ENCODE measurements at regions not wholly inside any gene's neighbourhood (a gene's known extent, or its start where the extent isn't known, plus 50 kb on each side); places are given as distances from the start of the nearest gene placed in this dataset.

GRCh38 chr15:31831596-31831995 lies 198.7 kb upstream of the CHRNA7 start:
- FAIRE-seq (no peak), ATAC-seq (no peak), DNase-seq (ENCODE audit: low read depth, low spot score) (no peak)
- H3K27ac ChIP-seq (ENCODE audit: control insufficient read depth, insufficient read depth) = no peak overlapping the region
- ChIA-PET RAD21 (ENCODE audit: unreplicated experiment) (no interaction called here), CTCF (no interaction called here), SMC1A (ENCODE audit: uncharacterized antibody, unreplicated experiment) (no interaction called here), POLR2A (no interaction called here)
- no TSS peak for BruUV-seq (replicated peaks)
- H3K4me2 ChIP-seq (ENCODE audit: control insufficient read depth, insufficient read depth) = no peak overlapping the region
- H3K36me3 ChIP-seq (ENCODE audit: control insufficient read depth in 2 of 2, insufficient read depth in 2 of 2, low read length in 1 of 2) = no peaks in the 10 kb centered on the region
- no peak overlapping the region for H2AFZ ChIP-seq (ENCODE audit: control insufficient read depth, low read depth, low read length)
- H3K27me3 ChIP-seq (replicated peaks in 1 of 2; ENCODE audit: control insufficient read depth in 2 of 2, insufficient read depth in 2 of 2, low read length in 1 of 2) = peaks cover 0 to 2% of the 10 kb centered on the region in 2 experiments; a peak in 1 of 4 replicates
- no peaks in the 10 kb centered on the region for H4K20me1 ChIP-seq (ENCODE audit: control insufficient read depth, insufficient read depth)
- H3K9me3 ChIP-seq (replicated peaks; ENCODE audit: control insufficient read depth, insufficient read depth, low read length) = no peaks in the 10 kb centered on the region
- H3K4me1 ChIP-seq (ENCODE audit: control insufficient read depth, insufficient read depth, low read length) = no peaks in the 10 kb centered on the region
- TF ChIP-seq ZNF207 (IDR thresholded peaks at IDR 0.05; ENCODE audit: borderline replicate concordance) (no peak), SP1 (IDR thresholded peaks at IDR 0.05; ENCODE audit: low read depth, low read length) (no peak)
- intact Hi-C loops (cut with micrococcal nuclease; ENCODE audit: unreplicated experiment) (no loop called here), in situ Hi-C loops (cut with MboI) (loop anchor here (5.0 kb wide), 1 partner anchor 49 kb away; no protein-coding TSS in a partner anchor)
- H3K79me2 ChIP-seq (ENCODE audit: control insufficient read depth, insufficient read depth, low read length) = no peaks in the 10 kb centered on the region
- no peak overlapping the region for H3K9ac ChIP-seq (ENCODE audit: control insufficient read depth, insufficient read depth, low read length)
- no peak overlapping the region for H3K4me3 ChIP-seq
- WGBS (ENCODE audit: insufficient coverage, insufficient replicate concordance, low lambda C conversion rate, missing lambda C conversion rate) = 72% methylated on average over 10 of the region's 10 CpGs

- FAIRE-seq (no peak), DNase-seq (ENCODE audit: low read depth, low spot score) (no peak), ATAC-seq (no peak)
- Histone ChIP-seq H3K4me1 (ENCODE audit: control insufficient read depth, insufficient read depth, low read length) (no peaks in the 10 kb centered on the region), H3K27ac (ENCODE audit: control insufficient read depth, insufficient read depth) (no peak overlapping the region), H3K4me3 (no peak overlapping the region), H3K4me2 (ENCODE audit: control insufficient read depth, insufficient read depth) (no peak overlapping the region), H3K9ac (ENCODE audit: control insufficient read depth, insufficient read depth, low read length) (no peak overlapping the region), H3K9me3 (replicated peaks; ENCODE audit: control insufficient read depth, insufficient read depth, low read length) (no peaks in the 10 kb centered on the region), H2AFZ (ENCODE audit: control insufficient read depth, low read depth, low read length) (no peak overlapping the region), H3K27me3 (replicated peaks in 1 of 2; ENCODE audit: control insufficient read depth in 2 of 2, insufficient read depth in 2 of 2, low read length in 1 of 2) (peaks cover 0 to 2% of the 10 kb centered on the region in 2 experiments; a peak in 1 of 4 replicates), H3K36me3 (ENCODE audit: control insufficient read depth in 2 of 2, insufficient read depth in 2 of 2, low read length in 1 of 2) (no peaks in the 10 kb centered on the region), H3K79me2 (ENCODE audit: control insufficient read depth, insufficient read depth, low read length) (no peaks in the 10 kb centered on the region), H4K20me1 (ENCODE audit: control insufficient read depth, insufficient read depth) (no peaks in the 10 kb centered on the region)
- no TSS peak for BruUV-seq (replicated peaks)
- TF ChIP-seq ETV6 (conservative IDR thresholded peaks at IDR 0.05 in 1 of 2, IDR thresholded peaks at IDR 0.05 in 1 of 2; ENCODE audit: borderline replicate concordance in 1 of 2, low read depth in 1 of 2) = no peak
- POLR2A ChIA-PET = no interaction called here
- RAD21 ChIA-PET (ENCODE audit: unreplicated experiment) = no interaction called here
- in situ Hi-C loops (cut with MboI) = loop anchor here (5.0 kb wide), 1 partner anchor 52 kb away; no protein-coding TSS in a partner anchor
- 0% methylated on average over 3 of the region's 3 CpGs for WGBS (ENCODE audit: insufficient coverage, insufficient replicate concordance, low lambda C conversion rate, missing lambda C conversion rate)
- SMC1A ChIA-PET (ENCODE audit: uncharacterized antibody, unreplicated experiment) = no interaction called here
- intact Hi-C loops (cut with micrococcal nuclease; ENCODE audit: unreplicated experiment) = no loop called here
- CTCF ChIA-PET = no interaction called here
Measured at GRCh38 chr15:31834654-31835053, 195.7 kb upstream of the CHRNA7 start.

All from GM12878 (cell line).